HG03135 (cell line): ENCODE measurements at regions not wholly inside any gene's neighbourhood (a gene's known extent, or its start where the extent isn't known, plus 50 kb on each side); places are given as distances from the start of the nearest gene placed in this dataset.

ENCODE experiments used
- ATAC-seq: cut with Tn5 transposase; IDR thresholded peaks from one replicate; pipeline ENCODE4 v1.9.1; 2021; ENCODE audit warnings: mild to moderate bottlenecking, moderate library complexity; ENCODE audit not compliant: unreplicated experiment

- no peak for ATAC-seq
Observed at GRCh38 chr4:136203199-136203598, 1329.1 kb downstream of the PCDH18 start.

- no peak for ATAC-seq
Observed at GRCh38 chr4:136198358-136198757, 1333.9 kb downstream of the PCDH18 start.

- ATAC-seq: no peak
Observed at GRCh38 chr4:136194962-136195361, 1337.3 kb downstream of the PCDH18 start.

- no peak for ATAC-seq
Observed at GRCh38 chr4:136186650-136187049, 1345.6 kb downstream of the PCDH18 start.

- no peak for ATAC-seq
Observed at GRCh38 chr4:136183513-136183912, 1348.8 kb downstream of the PCDH18 start.

GRCh38 chr4:136156947-136157346 is 1375.3 kb downstream of the PCDH18 start:
- ATAC-seq: no peak

GRCh38 chr4:136150046-136150445 is 1382.2 kb downstream of the PCDH18 start:
- ATAC-seq: no peak

GRCh38 chr4:136136601-136137000 is 1395.7 kb downstream of the PCDH18 start:
- no peak for ATAC-seq

- no peak for ATAC-seq
Observed at GRCh38 chr4:136124251-136124745, 1408.0 kb downstream of the PCDH18 start.

GRCh38 chr4:136121426-136121825 is 1410.9 kb downstream of the PCDH18 start:
- ATAC-seq: no peak

GRCh38 chr4:136113921-136114320 is 1418.4 kb downstream of the PCDH18 start:
- no peak for ATAC-seq

GRCh38 chr4:136112116-136112515 is 1420.2 kb downstream of the PCDH18 start:
- no peak for ATAC-seq

GRCh38 chr4:136106753-136107152 is 1425.5 kb downstream of the PCDH18 start:
- no peak for ATAC-seq

GRCh38 chr4:136103616-136104015 is 1428.7 kb downstream of the PCDH18 start:
- ATAC-seq: no peak

GRCh38 chr4:136097676-136098075 is 1434.6 kb downstream of the PCDH18 start:
- no peak for ATAC-seq

- ATAC-seq: no peak
Observed at GRCh38 chr4:136088211-136088867, 1444.0 kb downstream of the PCDH18 start.

GRCh38 chr4:136078976-136079375 is 1453.3 kb downstream of the PCDH18 start:
- ATAC-seq: no peak

GRCh38 chr4:136056748-136057147 is 1475.5 kb downstream of the PCDH18 start:
- no peak for ATAC-seq

GRCh38 chr4:136055360-136055759 is 1476.9 kb downstream of the PCDH18 start:
- no peak for ATAC-seq

GRCh38 chr4:136036744-136037143 is 1495.5 kb downstream of the PCDH18 start:
- ATAC-seq: no peak

GRCh38 chr4:136032391-136032790 is 1499.9 kb downstream of the PCDH18 start:
- ATAC-seq: no peak

GRCh38 chr4:136025540-136025939 is 1506.8 kb downstream of the PCDH18 start:
- ATAC-seq: no peak

GRCh38 chr4:136017556-136017955 is 1514.7 kb downstream of the PCDH18 start:
- no peak for ATAC-seq
